HEK293T (cell line): ENCODE measurements at regions not wholly inside any gene's neighbourhood (a gene's known extent, or its start where the extent isn't known, plus 50 kb on each side); places are given as distances from the start of the nearest gene placed in this dataset.

ENCODE experiments used
- ARNT ChIP-seq: fragments of 450-650 bp; IDR thresholded peaks from 2 replicates; pipeline ENCODE4 v1.6.1; 2017; ENCODE audit warnings: mild to moderate bottlenecking
- CTBP1 ChIP-seq: fragments of 450-650 bp; IDR thresholded peaks from 2 replicates; pipeline ENCODE4 v1.6.1; 2016; ENCODE audit warnings: borderline replicate concordance
- ELF4 ChIP-seq: fragments of 450-650 bp; IDR thresholded peaks from 2 replicates; pipeline ENCODE4 v1.6.1; 2017; ENCODE audit warnings: antibody characterized with exemption
- FOXM1 ChIP-seq: fragments of 450-650 bp; IDR thresholded peaks from 2 replicates; pipeline ENCODE4 v1.6.1; 2017; ENCODE audit warnings: mild to moderate bottlenecking, borderline replicate concordance
- HDGF ChIP-seq: fragments of 450-650 bp; IDR thresholded peaks from 2 replicates; pipeline ENCODE4 v1.6.1; 2017; ENCODE audit warnings: antibody characterized with exemption, borderline replicate concordance
- NFRKB ChIP-seq: fragments of 450-650 bp; IDR thresholded peaks from 2 replicates; pipeline ENCODE4 v1.6.1; 2016; ENCODE audit warnings: mild to moderate bottlenecking, moderate library complexity
- SP1 ChIP-seq: fragments of 450-650 bp; IDR thresholded peaks from 2 replicates; pipeline ENCODE4 v1.6.1; 2017
- SUZ12 ChIP-seq: fragments of 450-650 bp; IDR thresholded peaks from 2 replicates; pipeline ENCODE4 v1.6.1; 2016; ENCODE audit warnings: mild to moderate bottlenecking
- TARDBP ChIP-seq: fragments of 450-650 bp; IDR thresholded peaks from 2 replicates; pipeline ENCODE4 v1.6.1; 2016

DNA sequence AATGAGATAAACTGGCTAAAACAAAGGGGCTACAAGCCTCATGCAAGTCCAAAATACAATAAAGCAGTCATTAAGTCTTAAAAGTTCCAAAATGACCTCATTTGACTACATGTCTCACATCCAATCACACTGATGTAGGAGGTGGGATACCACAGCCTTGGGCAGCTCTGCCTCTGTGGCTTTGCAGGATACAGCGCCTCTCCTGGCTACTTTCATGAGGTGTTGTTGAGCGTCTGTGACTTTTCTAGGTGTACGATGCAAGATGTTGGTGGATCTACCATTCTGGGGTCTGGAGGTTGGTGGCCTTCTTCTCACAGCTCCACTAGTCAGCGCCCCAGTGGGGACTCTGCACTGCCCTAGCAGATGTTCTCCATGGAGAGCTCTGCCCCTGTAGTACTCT, 944.9 kb downstream of the TECRL start:
- no peak for TF ChIP-seq TARDBP
- no peak for TF ChIP-seq ARNT
- no peak for TF ChIP-seq CTBP1
- TF ChIP-seq NFRKB: no peak
- no peak for TF ChIP-seq HDGF
- TF ChIP-seq FOXM1: no peak
- TF ChIP-seq ELF4: no peak
- no peak for TF ChIP-seq SP1
- no peak for TF ChIP-seq SUZ12
